Activated T-cell treated with anti-CD3 and anti-CD28 coated beads for 48 hours (primary cell): ENCODE measurements at regions not wholly inside any gene's neighbourhood (a gene's known extent, or its start where the extent isn't known, plus 50 kb on each side); places are given as distances from the start of the nearest gene placed in this dataset.

Experiments used
- DNase-seq: peaks from one replicate; pipeline ENCODE4 v3.0.0-alpha.2; 2020; ENCODE audit warnings: low read depth

- no peak for DNase-seq
Measured at GRCh38 chr5:81914696-81915095, 57.1 kb upstream of the ATG10 start.

DNA sequence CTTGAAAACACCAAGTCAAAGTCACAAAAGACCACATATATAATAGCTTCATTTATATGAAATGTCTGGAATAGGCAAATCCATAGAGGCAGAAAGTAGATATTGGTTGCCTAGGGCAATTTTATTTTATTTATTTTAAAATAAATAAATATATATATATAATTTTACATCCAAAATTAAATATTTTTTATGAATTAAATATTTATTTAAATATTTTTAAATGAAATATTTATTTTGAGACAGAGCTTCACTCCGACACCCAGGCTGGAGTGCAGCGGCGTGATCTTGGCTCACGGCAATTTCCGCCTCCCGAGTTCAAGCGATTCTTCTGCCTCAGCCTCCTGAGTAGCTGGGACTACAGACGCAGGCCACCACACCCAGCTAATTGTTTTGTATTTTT, 58.9 kb upstream of the ATG10 start:
- DNase-seq, result no peak

GRCh38 chr5:81909677-81910076, 62.1 kb upstream of the ATG10 start:
- no peak for DNase-seq

DNA sequence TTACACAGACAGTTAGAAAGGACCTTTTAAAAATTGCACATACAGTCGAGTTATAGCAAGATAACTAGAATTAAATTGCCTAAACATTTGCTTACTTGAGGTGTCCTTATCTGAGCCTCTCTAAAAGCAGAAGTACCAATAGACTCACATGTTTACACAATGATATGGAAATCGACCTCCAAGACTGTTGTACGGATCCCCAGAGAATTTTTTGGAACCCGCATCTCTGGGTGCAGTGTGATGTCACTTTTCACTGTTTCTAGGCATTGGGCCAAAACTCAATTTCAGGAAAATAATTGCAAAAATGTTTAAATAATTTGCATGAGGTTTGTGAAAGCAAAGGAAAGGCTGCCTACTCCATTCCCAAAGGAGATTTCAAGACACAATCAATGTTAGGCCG, 63.1 kb upstream of the ATG10 start:
- no peak for DNase-seq

- DNase-seq, result no peak
Measured at GRCh38 chr5:81908044-81908443, 63.8 kb upstream of the ATG10 start.

GRCh38 chr5:81907012-81907635, 64.7 kb upstream of the ATG10 start:
- DNase-seq, result no peak

DNA sequence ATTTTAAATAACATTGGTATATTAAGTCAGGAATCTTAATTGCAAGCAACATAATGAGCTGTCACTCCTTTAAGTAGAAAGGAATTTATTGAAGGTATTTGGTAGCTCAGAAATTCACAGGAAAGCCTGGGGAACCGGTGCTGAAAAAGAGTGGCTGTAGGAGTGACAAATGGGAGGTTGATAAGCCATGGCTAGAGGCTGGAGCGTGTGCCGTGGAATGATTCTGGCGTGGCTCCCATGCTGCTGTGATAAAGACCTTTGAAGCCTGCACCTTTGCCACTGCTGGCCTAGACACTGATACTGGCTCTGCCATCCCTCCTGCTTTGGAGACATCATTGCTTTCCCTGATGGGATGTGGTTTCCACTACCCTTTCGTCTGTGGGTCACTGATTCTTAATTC, 65.7 kb upstream of the ATG10 start:
- no peak for DNase-seq

GRCh38 chr5:81904861-81905260, 67.0 kb upstream of the ATG10 start:
- DNase-seq, result no peak

- DNase-seq, result no peak
Measured at GRCh38 chr5:81904166-81904565, 67.7 kb upstream of the ATG10 start.

DNA sequence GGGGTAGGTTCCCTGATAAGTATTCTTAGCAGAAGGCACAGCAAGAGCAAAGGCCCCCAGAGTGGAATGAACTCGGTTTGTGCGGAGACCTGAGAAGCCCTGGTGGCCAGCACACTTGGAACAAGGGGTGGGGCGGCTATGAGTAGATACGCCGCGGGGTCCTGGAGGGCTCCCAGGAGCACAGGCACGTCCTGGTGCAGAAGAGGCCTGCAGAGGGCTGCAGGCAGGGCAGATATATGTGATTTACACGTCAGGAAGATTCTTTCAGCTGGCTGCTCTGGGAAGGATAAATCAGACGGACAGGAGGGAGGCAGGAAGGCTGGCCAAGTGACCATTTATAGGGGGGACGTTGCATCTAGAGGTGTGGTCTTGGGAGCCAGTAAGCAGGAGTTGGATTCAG, 70.2 kb upstream of the ATG10 start:
- no peak for DNase-seq

GRCh38 chr5:81899123-81899522, 72.7 kb upstream of the ATG10 start:
- DNase-seq, result no peak

- DNase-seq, result no peak
Measured at GRCh38 chr5:81898403-81898802, 73.4 kb upstream of the ATG10 start.

DNA sequence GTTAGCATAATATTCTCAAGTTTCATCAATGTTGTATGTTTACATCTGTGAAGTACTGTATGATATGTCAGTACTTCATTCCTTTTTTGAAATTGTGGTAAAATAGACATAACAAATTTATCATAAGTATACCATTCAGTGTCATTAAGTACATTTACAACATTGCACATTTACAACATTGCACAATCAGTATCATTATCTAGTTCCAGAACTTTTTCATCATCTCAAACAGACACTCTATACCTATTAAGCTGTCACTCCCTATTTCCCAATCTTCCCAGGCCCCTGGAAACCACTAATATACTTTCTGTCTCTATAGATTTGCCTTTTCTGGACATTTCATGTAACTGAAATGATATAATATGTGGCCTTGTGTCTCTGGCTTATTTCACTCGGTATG, 75.1 kb upstream of the ATG10 start:
- DNase-seq, result no peak

DNA sequence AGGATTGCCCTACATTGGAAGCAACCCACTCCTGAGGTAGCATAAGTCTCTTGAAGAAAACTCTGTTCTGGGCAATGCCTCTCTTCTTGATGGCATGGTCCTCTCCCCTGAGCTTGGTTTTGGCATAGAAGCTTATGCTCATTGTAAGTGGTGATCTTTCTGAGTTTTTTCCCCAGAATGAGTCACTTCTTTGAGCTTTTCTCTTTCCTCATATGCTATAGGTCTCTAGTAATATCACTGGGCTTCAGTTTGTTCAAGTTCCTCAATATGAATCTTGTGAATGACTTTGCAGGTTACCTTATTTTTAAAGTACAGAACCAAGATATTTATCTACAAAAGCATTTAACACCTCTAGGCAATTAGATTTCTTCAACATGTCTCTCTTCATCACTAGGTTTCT, 76.5 kb upstream of the ATG10 start:
- no peak for DNase-seq

GRCh38 chr5:81893961-81894360, 77.9 kb upstream of the ATG10 start:
- DNase-seq, result no peak

DNA sequence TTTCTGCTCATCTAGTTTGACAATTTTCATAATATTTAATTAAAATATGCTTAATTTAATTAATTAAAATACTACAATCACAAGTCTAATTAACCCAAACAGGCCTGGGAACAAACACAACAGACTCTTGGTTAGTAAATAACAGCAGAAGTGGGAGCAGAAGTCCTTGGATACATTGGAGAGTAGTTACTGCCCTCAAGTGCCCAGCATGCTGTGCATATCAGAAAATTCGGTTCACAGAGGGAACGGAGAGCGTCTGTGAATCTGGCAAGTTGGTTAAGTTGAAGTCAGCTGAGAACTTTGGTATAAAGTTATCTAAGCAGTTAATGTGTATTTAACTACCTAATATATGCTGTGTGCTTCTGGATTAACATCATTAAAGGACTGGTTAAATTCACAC, 87.0 kb upstream of the ATG10 start:
- DNase-seq, result no peak

- no peak for DNase-seq
Measured at GRCh38 chr5:81883371-81883770, 88.5 kb upstream of the ATG10 start.

- no peak for DNase-seq
Measured at GRCh38 chr5:81881595-81881994, 90.2 kb upstream of the ATG10 start.

DNA sequence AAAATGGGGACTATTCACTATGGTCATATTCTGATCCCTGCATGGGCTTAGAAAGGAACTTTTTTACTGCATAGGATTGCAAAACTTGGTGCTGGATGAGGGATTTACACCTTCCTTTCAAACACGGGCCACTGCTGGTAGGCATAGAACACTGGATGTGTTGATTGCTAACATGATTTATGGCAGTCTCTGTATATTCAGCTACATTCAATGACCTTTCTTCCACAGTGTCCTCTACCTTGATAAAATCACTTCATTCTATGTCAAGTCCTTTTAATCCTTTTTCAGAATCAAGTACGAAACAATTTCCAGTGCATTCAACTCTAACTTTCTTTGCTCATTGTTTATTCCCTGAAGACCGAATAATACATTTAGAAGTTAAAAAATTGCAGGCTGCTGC, 91.9 kb upstream of the ATG10 start:
- no peak for DNase-seq

DNA sequence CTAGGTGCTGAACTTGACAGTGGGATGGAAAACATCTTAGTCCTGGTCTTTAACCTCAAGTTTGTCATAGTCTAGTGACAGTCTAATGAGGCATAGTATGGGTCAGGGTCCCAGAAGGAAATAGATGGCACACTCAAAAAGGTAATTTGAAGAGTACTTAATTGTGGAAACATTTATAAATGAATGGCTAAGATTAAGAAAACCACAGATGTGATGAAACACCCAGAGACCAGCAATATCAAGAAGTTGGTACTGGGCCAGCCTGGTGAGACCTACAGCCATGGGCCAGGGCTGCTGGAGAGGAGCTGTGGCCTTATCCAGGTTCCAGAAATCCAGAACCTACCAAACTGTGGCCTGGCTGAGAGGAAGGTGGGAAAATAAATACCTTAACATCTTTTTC, 93.5 kb upstream of the ATG10 start:
- no peak for DNase-seq

DNA sequence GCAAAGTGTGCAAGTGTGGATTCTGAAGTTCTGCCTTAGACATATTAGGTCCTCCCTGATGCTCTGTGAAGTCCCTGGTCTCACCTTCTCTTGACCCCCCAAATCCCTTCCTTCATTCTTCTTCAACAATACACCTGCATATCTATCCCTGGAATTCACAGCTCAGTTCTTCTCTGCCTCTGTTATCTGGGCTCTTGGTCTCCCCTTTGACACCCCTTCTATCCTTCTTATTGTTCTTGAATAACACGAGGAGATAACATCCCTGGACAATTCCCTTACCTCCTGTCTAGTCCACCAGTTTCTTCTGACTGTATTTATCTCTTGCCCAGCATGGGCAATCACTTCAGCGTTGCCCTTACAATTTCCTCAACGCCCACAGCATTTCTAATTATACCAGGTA, 104.8 kb upstream of the ATG10 start:
- no peak for DNase-seq

DNA sequence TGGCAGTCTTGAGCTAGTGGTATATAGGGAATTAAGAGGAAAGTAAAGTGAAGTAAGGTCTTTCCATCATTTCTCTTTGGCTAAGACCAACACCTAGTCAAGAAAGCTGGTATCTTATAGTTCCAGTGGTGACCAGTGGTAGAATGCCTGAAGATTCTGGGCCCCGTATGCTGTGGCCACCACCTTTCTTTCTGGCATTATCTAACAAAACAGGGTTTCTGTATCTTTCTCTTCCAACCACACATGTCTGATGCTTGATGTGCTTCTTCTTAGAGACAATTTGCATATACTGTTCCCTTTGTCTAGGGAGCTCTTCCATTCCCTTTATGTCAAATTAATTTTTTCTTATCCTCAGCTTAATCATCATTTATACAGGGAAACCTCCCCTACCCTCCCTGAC, 109.9 kb upstream of the SSBP2 start:
- no peak for DNase-seq

GRCh38 chr5:81859624-81860023, 108.7 kb upstream of the SSBP2 start:
- no peak for DNase-seq

- DNase-seq, result no peak
Measured at GRCh38 chr5:81856948-81857928, 106.3 kb upstream of the SSBP2 start.
